Epithelial cell of esophagus (primary cell): ENCODE measurements at regions not wholly inside any gene's neighbourhood (a gene's known extent, or its start where the extent isn't known, plus 50 kb on each side); places are given as distances from the start of the nearest gene placed in this dataset.

Experiments
- DNase-seq: peaks from one replicate; pipeline ENCODE4 v3.0.0; 2010; ENCODE audit warnings: low read depth
- H3K4me3 ChIP-seq: 2 replicates; pipeline ENCODE4 v1.5.1; 2011; ENCODE audit warnings: mild to moderate bottlenecking, low read length, control low read depth
- TF ChIP-seq, protein P1 (sequence below): IDR thresholded peaks from 2 replicates; pipeline ENCODE4 v1.5.1; 2011; ENCODE audit warnings: low read depth, mild to moderate bottlenecking, low read length, control low read depth, inconsistent platforms; ENCODE audit not compliant: insufficient read depth; ENCODE audit errors: missing control alignments

DNA sequence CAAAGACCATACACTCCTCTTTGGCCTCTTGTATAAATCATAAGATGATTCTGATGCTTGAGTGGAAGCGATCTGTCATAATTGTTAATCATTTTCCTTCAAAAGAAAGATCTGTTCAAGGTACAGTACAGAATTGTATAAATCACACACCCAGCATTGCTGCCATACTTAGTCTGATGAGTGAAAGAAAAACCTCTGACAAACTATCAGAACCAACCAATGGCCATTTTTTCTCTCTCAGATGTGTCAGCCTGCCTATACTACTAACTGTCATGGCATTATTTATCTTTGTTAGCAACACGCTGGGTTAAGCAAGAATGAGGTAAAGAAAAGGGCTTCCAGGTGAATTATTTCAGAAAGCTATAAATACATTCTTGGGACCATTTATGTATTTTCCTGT lies 1112.7 kb upstream of the TENM4 start:
- no peak for DNase-seq
- no peak overlapping the region for H3K4me3 ChIP-seq
- TF ChIP-seq, protein P1, sequence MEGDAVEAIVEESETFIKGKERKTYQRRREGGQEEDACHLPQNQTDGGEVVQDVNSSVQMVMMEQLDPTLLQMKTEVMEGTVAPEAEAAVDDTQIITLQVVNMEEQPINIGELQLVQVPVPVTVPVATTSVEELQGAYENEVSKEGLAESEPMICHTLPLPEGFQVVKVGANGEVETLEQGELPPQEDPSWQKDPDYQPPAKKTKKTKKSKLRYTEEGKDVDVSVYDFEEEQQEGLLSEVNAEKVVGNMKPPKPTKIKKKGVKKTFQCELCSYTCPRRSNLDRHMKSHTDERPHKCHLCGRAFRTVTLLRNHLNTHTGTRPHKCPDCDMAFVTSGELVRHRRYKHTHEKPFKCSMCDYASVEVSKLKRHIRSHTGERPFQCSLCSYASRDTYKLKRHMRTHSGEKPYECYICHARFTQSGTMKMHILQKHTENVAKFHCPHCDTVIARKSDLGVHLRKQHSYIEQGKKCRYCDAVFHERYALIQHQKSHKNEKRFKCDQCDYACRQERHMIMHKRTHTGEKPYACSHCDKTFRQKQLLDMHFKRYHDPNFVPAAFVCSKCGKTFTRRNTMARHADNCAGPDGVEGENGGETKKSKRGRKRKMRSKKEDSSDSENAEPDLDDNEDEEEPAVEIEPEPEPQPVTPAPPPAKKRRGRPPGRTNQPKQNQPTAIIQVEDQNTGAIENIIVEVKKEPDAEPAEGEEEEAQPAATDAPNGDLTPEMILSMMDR, result no peak

DNA sequence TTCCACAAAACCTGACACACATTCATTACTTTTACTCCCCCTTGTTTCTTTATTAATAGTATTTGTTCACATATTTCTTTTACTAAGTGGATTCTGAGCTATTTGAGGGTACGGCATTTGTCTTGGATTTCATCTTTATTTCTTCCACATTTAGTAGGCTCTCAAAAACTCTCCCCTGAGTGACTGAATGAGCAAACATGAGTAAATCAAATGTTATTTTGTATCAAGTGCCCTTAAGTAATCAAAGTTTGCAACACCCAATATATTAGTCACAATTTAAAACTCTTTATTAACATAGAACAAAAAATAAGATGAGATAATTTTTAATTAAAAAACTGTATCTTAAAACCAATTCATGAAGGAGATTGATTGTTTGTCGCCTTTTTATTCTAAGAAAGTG lies 1101.9 kb upstream of the TENM4 start:
- H3K4me3 ChIP-seq, result no peak overlapping the region
- TF ChIP-seq, protein P1, result no peak
- peak; percentile 38 for DNase-seq

DNA sequence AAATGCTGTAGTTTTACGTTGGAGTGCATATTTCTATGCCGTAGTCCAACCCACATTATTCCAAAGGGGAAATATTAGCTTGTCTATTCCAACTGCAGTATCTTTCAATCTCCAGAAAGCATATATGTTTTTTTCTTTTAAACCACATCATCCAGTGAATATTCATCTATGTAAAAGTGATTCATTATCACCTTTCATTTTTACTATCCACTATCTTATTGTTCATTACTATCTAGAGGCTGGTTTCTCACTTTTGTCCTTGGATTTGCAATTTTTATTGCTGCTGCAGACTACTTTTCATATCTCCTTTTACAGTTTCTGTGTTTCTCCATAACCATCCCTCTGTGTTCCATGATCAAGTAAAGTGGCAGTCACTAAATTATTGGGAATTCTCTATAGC lies 1097.2 kb upstream of the TENM4 start:
- H3K4me3 ChIP-seq, result no peak overlapping the region
- DNase-seq, result no peak
- TF ChIP-seq, protein P1, result no peak

DNA sequence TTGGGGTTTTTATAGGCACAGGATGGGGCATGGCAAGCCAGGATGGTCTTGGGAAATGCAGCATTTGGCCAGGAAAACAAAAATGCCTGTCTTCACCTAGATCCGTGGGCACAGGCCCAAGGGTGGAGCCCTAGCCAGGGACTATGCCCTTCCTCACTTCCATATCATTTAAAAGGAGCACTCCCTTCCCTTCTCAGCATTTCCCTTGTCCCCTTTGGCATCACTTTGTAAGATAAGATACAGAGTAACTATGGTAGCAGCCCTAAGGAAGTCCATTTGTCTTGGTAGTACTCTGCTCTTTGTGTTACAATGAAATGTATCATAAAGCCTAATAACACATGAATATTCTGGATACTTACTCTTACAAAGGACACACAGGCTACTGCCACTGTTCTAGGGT lies 1092.6 kb upstream of the TENM4 start:
- TF ChIP-seq, protein P1, result no peak
- DNase-seq, result no peak

DNA sequence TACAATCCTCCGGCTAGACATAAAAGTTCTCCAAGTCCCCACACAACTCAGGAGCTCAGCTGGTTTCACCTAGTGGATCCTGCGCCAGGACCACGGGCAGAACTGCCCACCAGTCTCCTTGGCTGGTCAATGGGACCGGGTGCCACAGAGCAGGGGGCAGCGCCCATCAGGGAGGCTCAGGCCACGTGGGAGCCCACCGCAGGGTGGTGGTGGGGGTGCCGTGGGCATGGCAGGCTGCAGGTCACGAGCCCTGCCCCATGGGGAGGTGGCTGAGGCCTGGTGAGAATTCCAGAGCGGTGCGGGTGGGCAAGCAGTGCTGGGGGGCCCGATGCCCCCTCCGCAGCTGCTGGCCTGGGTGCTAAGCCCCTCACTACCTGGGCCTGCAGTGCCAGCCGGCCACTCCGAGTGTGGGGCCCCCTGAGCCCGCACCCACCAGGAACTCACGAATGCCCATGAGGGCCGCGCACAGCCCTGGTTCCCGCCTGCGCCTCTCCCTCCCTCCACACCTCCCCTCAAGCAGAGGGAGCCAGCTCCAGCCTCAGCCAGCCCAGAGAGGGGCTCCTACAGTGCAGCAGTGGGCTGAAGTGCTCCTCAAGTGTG lies 1091.9 kb upstream of the TENM4 start:
- H3K4me3 ChIP-seq, result no peak overlapping the region
- TF ChIP-seq, protein P1, result no peak
- no peak for DNase-seq

More for the DNA sequence above, 1092.6 kb upstream of the TENM4 start:
- no peak overlapping the region for H3K4me3 ChIP-seq

DNA sequence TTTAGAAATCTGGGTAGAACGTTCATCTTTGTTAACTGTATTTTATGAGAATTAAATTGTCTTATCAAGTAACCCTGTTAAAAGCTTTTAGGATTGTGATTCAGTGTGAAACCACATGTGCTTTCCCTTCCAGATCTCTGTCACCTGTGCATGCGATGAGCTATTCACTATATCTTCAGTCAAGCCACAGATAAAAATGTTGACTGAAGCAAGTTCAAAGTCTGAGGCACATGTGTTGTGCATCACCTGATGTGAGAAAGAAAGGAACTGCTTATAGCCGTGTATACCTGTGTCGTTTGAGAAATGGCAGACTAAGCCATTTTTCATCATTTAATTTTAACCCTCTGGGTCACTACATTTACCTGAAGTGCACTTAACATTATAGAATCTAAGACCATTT lies 1088.9 kb upstream of the TENM4 start:
- TF ChIP-seq, protein P1, result no peak
- no peak overlapping the region for H3K4me3 ChIP-seq
- DNase-seq, result no peak
